SH-SY5Y (cell line): ENCODE measurements at regions not wholly inside any gene's neighbourhood (a gene's known extent, or its start where the extent isn't known, plus 50 kb on each side); places are given as distances from the start of the nearest gene placed in this dataset.

Experiments
- GATA2 ChIP-seq: IDR thresholded peaks from 2 replicates; pipeline ENCODE4 v1.6.1; 2011; ENCODE audit warnings: mild to moderate bottlenecking, low read depth, low read length
- GATA3 ChIP-seq: IDR thresholded peaks from 2 replicates; pipeline ENCODE4 v1.6.1; 2011; ENCODE audit warnings: low read depth, mild to moderate bottlenecking, low read length, moderate library complexity

DNA sequence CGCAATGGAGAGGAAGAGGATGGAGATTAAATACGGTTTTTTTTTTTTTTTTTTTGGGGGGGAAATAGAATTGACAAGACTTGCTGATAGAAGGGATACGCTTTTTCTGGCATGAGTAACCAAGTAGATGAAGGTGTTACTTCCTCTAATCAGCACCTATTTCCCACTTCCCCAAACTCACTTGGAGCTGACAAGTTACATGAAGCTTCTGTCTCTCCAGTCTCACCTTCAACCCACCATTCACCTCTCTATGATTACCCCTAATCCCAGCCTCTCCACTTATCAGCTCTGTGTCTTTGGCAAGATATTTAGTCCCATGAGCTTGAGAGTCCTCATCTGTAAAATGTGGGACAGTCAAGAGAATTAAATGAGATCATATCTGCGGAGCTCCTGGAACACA is 185.9 kb upstream of the HS3ST3A1 start:
- TF ChIP-seq GATA3 (no peak), GATA2 (no peak)

DNA sequence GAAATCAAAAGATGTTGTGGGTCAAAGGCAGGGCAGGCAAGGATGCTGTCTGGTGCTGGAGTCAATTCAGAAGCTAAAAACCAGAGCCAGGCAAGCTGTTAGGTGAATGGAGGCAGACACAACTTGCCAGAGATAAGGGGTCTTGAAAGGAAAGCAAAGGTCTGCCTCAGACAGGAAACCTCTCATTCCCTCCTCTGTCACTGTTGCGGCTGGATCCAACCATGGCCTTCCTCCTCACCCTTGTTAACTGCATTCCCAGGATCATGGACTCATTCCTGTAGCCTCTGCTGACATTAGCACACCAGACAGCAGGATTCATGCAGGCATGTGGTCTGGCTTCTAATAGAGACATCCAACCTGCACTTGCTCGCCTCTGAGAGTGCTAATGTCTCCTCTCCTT is 186.7 kb upstream of the HS3ST3A1 start:
- TF ChIP-seq GATA3 = no peak
- no peak for TF ChIP-seq GATA2

- TF ChIP-seq GATA3 (no peak), GATA2 (no peak)
Observed at GRCh38 chr17:13792314-13792713, 190.6 kb upstream of the HS3ST3A1 start.

- TF ChIP-seq GATA2 = no peak
- no peak for TF ChIP-seq GATA3
Observed at GRCh38 chr17:13793951-13794350, 192.2 kb upstream of the HS3ST3A1 start.

- no peak for TF ChIP-seq GATA2
- TF ChIP-seq GATA3 = no peak
Observed at GRCh38 chr17:13797863-13798262, 196.1 kb upstream of the HS3ST3A1 start.

- no peak for TF ChIP-seq GATA3
- TF ChIP-seq GATA2 = no peak
Observed at GRCh38 chr17:13806092-13806491, 204.4 kb upstream of the HS3ST3A1 start.

GRCh38 chr17:13807103-13807502 is 205.4 kb upstream of the HS3ST3A1 start:
- TF ChIP-seq GATA3 (no peak), GATA2 (no peak)

- no peak for TF ChIP-seq GATA3
- no peak for TF ChIP-seq GATA2
Observed at GRCh38 chr17:13812350-13812749, 210.6 kb upstream of the HS3ST3A1 start.

- TF ChIP-seq GATA3 (no peak), GATA2 (no peak)
Observed at GRCh38 chr17:13813347-13814240, 211.9 kb upstream of the HS3ST3A1 start.

GRCh38 chr17:13822700-13823099 is 221.0 kb upstream of the HS3ST3A1 start:
- TF ChIP-seq GATA3 (no peak), GATA2 (no peak)

GRCh38 chr17:13825526-13826040 is 223.9 kb upstream of the HS3ST3A1 start:
- no peak for TF ChIP-seq GATA3
- TF ChIP-seq GATA2 = no peak

DNA sequence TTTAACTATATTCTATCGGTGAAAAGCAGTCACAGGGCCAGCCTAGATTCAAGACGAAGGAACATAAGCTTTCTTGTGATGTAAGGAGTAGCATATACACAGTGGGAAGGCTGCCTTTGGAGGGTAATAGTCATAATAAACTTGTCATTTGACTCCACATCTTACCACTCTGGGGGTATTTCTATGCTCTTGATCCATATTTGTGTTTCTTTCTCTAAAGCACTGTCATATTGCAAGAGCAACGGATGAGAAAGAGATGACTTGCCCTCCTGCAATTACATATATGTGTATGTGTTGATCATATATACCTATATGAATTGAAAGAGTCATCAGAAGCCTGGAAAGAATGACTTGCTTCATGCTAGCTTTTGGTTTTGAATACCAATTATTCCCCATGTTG is 225.4 kb upstream of the HS3ST3A1 start:
- no peak for TF ChIP-seq GATA3
- no peak for TF ChIP-seq GATA2

DNA sequence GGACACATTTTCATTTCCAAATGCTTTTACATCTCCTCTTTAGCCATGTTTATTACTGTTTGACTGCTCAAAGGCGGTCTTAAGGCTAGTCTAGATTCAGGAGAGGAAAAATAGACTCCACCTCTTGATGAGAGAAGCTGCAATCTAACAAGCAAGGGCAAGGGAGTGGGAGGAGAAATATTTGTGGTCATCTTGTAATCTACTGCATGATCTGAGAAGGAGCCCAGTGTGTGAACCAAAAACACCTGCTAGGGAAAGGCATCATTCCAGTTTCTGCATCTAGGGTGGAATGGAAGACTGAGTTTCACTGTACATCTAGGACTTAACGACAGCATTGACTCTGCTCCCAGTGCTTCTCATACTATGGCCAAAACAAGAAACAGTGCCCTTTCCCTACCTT is 232.2 kb upstream of the HS3ST3A1 start:
- TF ChIP-seq GATA2 (no peak), GATA3 (no peak)

DNA sequence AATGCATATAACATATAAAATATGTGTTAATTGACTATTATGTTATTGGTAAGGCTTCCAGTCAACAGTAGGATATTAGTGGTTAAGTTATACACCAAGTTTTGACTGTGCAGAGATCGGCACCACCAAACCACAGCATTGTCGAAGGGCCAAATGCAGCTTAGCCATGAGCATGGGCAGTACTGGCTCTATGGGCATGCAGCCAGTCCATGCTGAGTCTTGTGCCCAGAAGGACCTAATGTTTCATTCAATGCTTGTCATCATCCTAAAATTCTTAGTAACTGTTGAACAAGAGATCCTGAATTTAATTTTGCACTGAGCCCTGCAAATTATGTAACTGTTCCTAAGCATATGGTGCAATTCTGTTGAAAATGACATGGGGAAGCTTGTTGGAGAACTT is 233.4 kb upstream of the HS3ST3A1 start:
- TF ChIP-seq GATA2 (no peak), GATA3 (no peak)

- TF ChIP-seq GATA3 (no peak), GATA2 (no peak)
Observed at GRCh38 chr17:13837417-13837816, 231.9 kb upstream of the COX10 start.
